Activated CD4-positive, CD25-positive, alpha-beta regulatory T cell treated with anti-CD3 and anti-CD28 coated beads, Interleukin-2, amount 50 U/mL, for 16 hours (primary cell): ENCODE measurements at regions not wholly inside any gene's neighbourhood (a gene's known extent, or its start where the extent isn't known, plus 50 kb on each side); places are given as distances from the start of the nearest gene placed in this dataset.
"Not testable (repeated sequence)": the region's sequence is repeated elsewhere in the genome, so short reads cannot be mapped to it uniquely, and the experiment has no call there.

Source experiments
- DNase-seq: peaks from one replicate; pipeline ENCODE4 v3.0.0-alpha.2; 2020; ENCODE audit warnings: low read depth, low spot score

- no peak for DNase-seq
These were observed 152.8 kb upstream of the ZBED5 start for GRCh38 chr11:11010624-11011127.

GRCh38 chr11:11009179-11009578 is 151.3 kb upstream of the ZBED5 start:
- no peak for DNase-seq

GRCh38 chr11:11004069-11004468 is 146.2 kb upstream of the ZBED5 start:
- DNase-seq = no peak

GRCh38 chr11:11003226-11003625 is 145.4 kb upstream of the ZBED5 start:
- DNase-seq = no peak

GRCh38 chr11:11000579-11001283 is 142.9 kb upstream of the ZBED5 start:
- DNase-seq = no peak

GRCh38 chr11:10998674-10999073 is 140.8 kb upstream of the ZBED5 start:
- DNase-seq = no peak

- DNase-seq = no peak
These were observed 138.8 kb upstream of the ZBED5 start for GRCh38 chr11:10996678-10997077.

GRCh38 chr11:10993640-10994039 is 135.8 kb upstream of the ZBED5 start:
- DNase-seq = no peak

GRCh38 chr11:10993186-10993585 is 135.3 kb upstream of the ZBED5 start:
- no peak for DNase-seq

- no peak for DNase-seq
These were observed 133.5 kb upstream of the ZBED5 start for GRCh38 chr11:10991393-10991792.

GRCh38 chr11:10990637-10991193 is 132.9 kb upstream of the ZBED5 start:
- DNase-seq = no peak

GRCh38 chr11:10990160-10990559 is 132.3 kb upstream of the ZBED5 start:
- no peak for DNase-seq

GRCh38 chr11:10986006-10986405 is 128.2 kb upstream of the ZBED5 start:
- DNase-seq = no peak

- DNase-seq = no peak
These were observed 126.9 kb upstream of the ZBED5 start for GRCh38 chr11:10984742-10985141.

GRCh38 chr11:10984250-10984649 is 126.4 kb upstream of the ZBED5 start:
- DNase-seq = no peak

- DNase-seq = no peak
These were observed 125.1 kb upstream of the ZBED5 start for GRCh38 chr11:10982704-10983510.

GRCh38 chr11:10979529-10979928 is 121.7 kb upstream of the ZBED5 start:
- no peak for DNase-seq

GRCh38 chr11:10978198-10978597 is 120.3 kb upstream of the ZBED5 start:
- DNase-seq = no peak

GRCh38 chr11:10975287-10975721 is 117.5 kb upstream of the ZBED5 start:
- DNase-seq = no peak

GRCh38 chr11:10973416-10973815 is 115.6 kb upstream of the ZBED5 start:
- DNase-seq = no peak

- no peak for DNase-seq
These were observed 113.1 kb upstream of the ZBED5 start for GRCh38 chr11:10970926-10971325.

- DNase-seq = no peak
These were observed 111.5 kb upstream of the ZBED5 start for GRCh38 chr11:10969387-10969786.

- DNase-seq = not testable (repeated sequence)
These were observed 99.0 kb upstream of the ZBED5 start for GRCh38 chr11:10956884-10957283.
